Liver (tissue), 8 donors: ENCODE measurements at regions not wholly inside any gene's neighbourhood (a gene's known extent, or its start where the extent isn't known, plus 50 kb on each side); places are given as distances from the start of the nearest gene placed in this dataset.

Experiments
- DNase-seq: peaks from one replicate; pipeline ENCODE4 v3.0.0-alpha.2; 2017; ENCODE audit warnings: low spot score
- H3K27ac ChIP-seq, 2 donors: one replicate each; pipeline ENCODE4 v1.7.0; 2013; ENCODE audit warnings: inconsistent platforms in 2 of 2, low read length in 2 of 2, control low read depth in 1 of 2, low read depth in 1 of 2, mild to moderate bottlenecking in 1 of 2
- H3K27me3 ChIP-seq, 4 donors: one replicate each; pipeline versions ENCODE4 v1.6.1 to v1.7.0; 2013; ENCODE audit warnings: low read length in 3 of 4, inconsistent platforms in 1 of 4, mild to moderate bottlenecking in 1 of 4, moderate library complexity in 1 of 4; ENCODE audit not compliant: control insufficient read depth in 4 of 4, insufficient read depth in 4 of 4
- H3K36me3 ChIP-seq, 4 donors: one replicate each; pipeline versions ENCODE4 v1.6.1 to v1.7.0; 2013; ENCODE audit warnings: low read length in 3 of 4, mild to moderate bottlenecking in 3 of 4, low read depth in 1 of 4, moderate library complexity in 1 of 4; ENCODE audit not compliant: control insufficient read depth in 4 of 4, insufficient read depth in 3 of 4
- H3K4me1 ChIP-seq, 4 donors: one replicate each; pipeline versions ENCODE4 v1.6.1 to v1.7.0; 2013; ENCODE audit warnings: low read length in 3 of 4, mild to moderate bottlenecking in 3 of 4, moderate library complexity in 1 of 4; ENCODE audit not compliant: control insufficient read depth in 4 of 4, insufficient read depth in 4 of 4
- H3K4me3 ChIP-seq, 3 donors: one replicate each; pipeline versions ENCODE4 v1.6.1 to v1.7.0; 2013; ENCODE audit warnings: low read length in 3 of 3, control low read depth in 1 of 3, low read depth in 1 of 3, mild to moderate bottlenecking in 1 of 3
- H3K9ac ChIP-seq, 2 donors: one replicate each; pipeline ENCODE4 v1.7.0; 2013; ENCODE audit warnings: low read length in 2 of 2, mild to moderate bottlenecking in 2 of 2, moderate library complexity in 2 of 2, control low read depth in 1 of 2, low read depth in 1 of 2
- H3K9me3 ChIP-seq, 4 donors: one replicate each; pipeline versions ENCODE4 v1.6.1 to v1.7.0; 2013; ENCODE audit warnings: low read length in 3 of 4; ENCODE audit not compliant: control insufficient read depth in 4 of 4
- ATF3 ChIP-seq: IDR thresholded peaks from 2 replicates; pipeline ENCODE4 v1.6.1; 2016; ENCODE audit warnings: antibody characterized with exemption
- CTCF ChIP-seq: fragments of 150-350 bp; IDR thresholded peaks from 2 replicates; pipeline ENCODE4 v1.5.1; 2017; ENCODE audit warnings: improper control_type of control experiment, low read depth, low read length; ENCODE audit not compliant: missing input control
- EGR1 ChIP-seq, 2 donors: IDR thresholded peaks; 2 replicates each; pipeline ENCODE4 v1.6.1; 2016 to 2018; ENCODE audit warnings: antibody characterized with exemption in 2 of 2, low read depth in 2 of 2
- FOXA2 ChIP-seq: IDR thresholded peaks from 2 replicates; pipeline ENCODE4 v1.6.1; 2016; ENCODE audit warnings: antibody characterized with exemption
- GABPA ChIP-seq, 2 donors: IDR thresholded peaks in 1 of 2; conservative IDR thresholded peaks in 1 of 2; 2 replicates each; pipeline ENCODE4 v1.6.1; 2016; ENCODE audit warnings: antibody characterized with exemption in 2 of 2, mild to moderate bottlenecking in 1 of 2, moderate library complexity in 1 of 2
- HNF4A ChIP-seq, 2 donors: conservative IDR thresholded peaks; 2 replicates each; pipeline ENCODE4 v1.6.1; 2016; ENCODE audit warnings: antibody characterized with exemption in 2 of 2, mild to moderate bottlenecking in 2 of 2
- HNF4G ChIP-seq: IDR thresholded peaks from 2 replicates; pipeline ENCODE4 v1.6.1; 2016; ENCODE audit warnings: antibody characterized with exemption
- JUND ChIP-seq, 2 donors: IDR thresholded peaks; 2 replicates each; pipeline ENCODE4 v1.6.1; 2016; ENCODE audit warnings: antibody characterized with exemption in 2 of 2
- MAX ChIP-seq: IDR thresholded peaks from 2 replicates; pipeline ENCODE4 v1.6.1; 2016; ENCODE audit warnings: antibody characterized with exemption
- NR2F2 ChIP-seq: IDR thresholded peaks from 2 replicates; pipeline ENCODE4 v1.6.1; 2016; ENCODE audit warnings: antibody characterized with exemption
- RAD21 ChIP-seq, 2 donors: IDR thresholded peaks; 2 replicates each; pipeline ENCODE4 v1.6.1; 2016; ENCODE audit warnings: antibody characterized with exemption in 2 of 2, mild to moderate bottlenecking in 2 of 2
- REST ChIP-seq: IDR thresholded peaks from 2 replicates; pipeline ENCODE4 v1.6.1; 2016; ENCODE audit warnings: antibody characterized with exemption, mild to moderate bottlenecking
- RXRA ChIP-seq, 2 donors: IDR thresholded peaks; 2 replicates each; pipeline ENCODE4 v1.6.1; 2017 to 2018; ENCODE audit warnings: antibody characterized with exemption in 2 of 2, mild to moderate bottlenecking in 1 of 2
- SP1 ChIP-seq: IDR thresholded peaks from 2 replicates; pipeline ENCODE4 v1.6.1; 2018; ENCODE audit warnings: antibody characterized with exemption, mild to moderate bottlenecking
- TAF1 ChIP-seq: conservative IDR thresholded peaks from 2 replicates; pipeline ENCODE4 v1.6.1; 2016; ENCODE audit warnings: antibody characterized with exemption, mild to moderate bottlenecking
- YY1 ChIP-seq: IDR thresholded peaks from 2 replicates; pipeline ENCODE4 v1.6.1; 2016; ENCODE audit warnings: antibody characterized with exemption, mild to moderate bottlenecking
- ZBTB33 ChIP-seq: IDR thresholded peaks from 2 replicates; pipeline ENCODE4 v1.6.1; 2016; ENCODE audit warnings: antibody characterized with exemption
- WGBS: extraction: QIAGEN DNeasy Blood & Tissue Kit; methylation state at CpG from one replicate; pipeline ENCODE4 v1.1.7; 2013; 5-methylcytosine and 5-hydroxymethylcytosine counted together
- donor health status: healthy.
- donor health status: healthy.
- donor health status: healthy.
- donor health status: healthy.
- donor health status: healthy.

GRCh38 chr10:43001427-43001795 is 75.5 kb upstream of the RET start:
- no peaks in the 10 kb centered on the region for H3K27me3 ChIP-seq
- no peaks in the 10 kb centered on the region for H3K36me3 ChIP-seq
- no peaks in the 10 kb centered on the region for H3K9me3 ChIP-seq
- no peak for DNase-seq
- H3K9ac ChIP-seq, result no peak overlapping the region
- TF ChIP-seq HNF4A (conservative IDR thresholded peaks at IDR 0.05) (no peak), NR2F2 (no peak), MAX (no peak), JUND (IDR thresholded peaks at IDR 0.05) (no peak), RAD21 (IDR thresholded peaks at IDR 0.05) (no peak), GABPA (IDR thresholded peaks at IDR 0.05 in 1 of 2, conservative IDR thresholded peaks at IDR 0.05 in 1 of 2) (no peak), TAF1 (no peak), HNF4G (no peak), YY1 (no peak), SP1 (no peak), ATF3 (no peak), REST (no peak)
- 83% methylated on average over 3 of the region's 3 CpGs for WGBS
- no peak overlapping the region for H3K27ac ChIP-seq
- H3K4me1 ChIP-seq, result no peaks in the 10 kb centered on the region
- no peak overlapping the region for H3K4me3 ChIP-seq

GRCh38 chr10:43002596-43002995 is 74.3 kb upstream of the RET start:
- no peaks in the 10 kb centered on the region for H3K4me1 ChIP-seq
- H3K27me3 ChIP-seq, result no peaks in the 10 kb centered on the region
- H3K4me3 ChIP-seq, result no peak overlapping the region
- no peak overlapping the region for H3K27ac ChIP-seq
- DNase-seq, result no peak
- no peak overlapping the region for H3K9ac ChIP-seq
- WGBS, result 65% methylated on average over 6 of the region's 6 CpGs
- H3K36me3 ChIP-seq, result no peaks in the 10 kb centered on the region
- no peaks in the 10 kb centered on the region for H3K9me3 ChIP-seq
- TF ChIP-seq EGR1 (IDR thresholded peaks at IDR 0.05; ENCODE audit: low read depth in 2 of 2) (no peak), RXRA (IDR thresholded peaks at IDR 0.05) (no peak)

GRCh38 chr10:43006490-43006889 is 70.4 kb upstream of the RET start:
- H3K4me1 ChIP-seq, result no peaks in the 10 kb centered on the region
- 75% methylated on average over 1 of the region's 1 CpG for WGBS
- H3K27me3 ChIP-seq, result no peaks in the 10 kb centered on the region
- H3K4me3 ChIP-seq, result no peak overlapping the region
- no peak overlapping the region for H3K27ac ChIP-seq
- H3K36me3 ChIP-seq, result no peaks in the 10 kb centered on the region
- TF ChIP-seq YY1 (no peak), HNF4G (no peak), ZBTB33 (no peak), GABPA (IDR thresholded peaks at IDR 0.05 in 1 of 2, conservative IDR thresholded peaks at IDR 0.05 in 1 of 2) (no peak), SP1 (no peak), CTCF (no peak), TAF1 (no peak), MAX (no peak), JUND (IDR thresholded peaks at IDR 0.05) (no peak), FOXA2 (no peak), NR2F2 (no peak), ATF3 (no peak)
- H3K9ac ChIP-seq, result no peak overlapping the region
- H3K9me3 ChIP-seq, result no peaks in the 10 kb centered on the region
- no peak for DNase-seq
